H1 (cell line): ENCODE measurements at regions not wholly inside any gene's neighbourhood (a gene's known extent, or its start where the extent isn't known, plus 50 kb on each side); places are given as distances from the start of the nearest gene placed in this dataset.

Experiments used
- CHD1 ChIP-seq: IDR thresholded peaks from 2 replicates; pipeline ENCODE4 v1.6.1; 2012; ENCODE audit warnings: low read depth, low read length, improper control_type of control experiment

- TF ChIP-seq CHD1 = no peak
Measured at GRCh38 chr3:73813291-73813690, 188.6 kb upstream of the PDZRN3 start (continued).
